Parathyroid adenoma (tissue), 2 donors: ENCODE measurements at regions not wholly inside any gene's neighbourhood (a gene's known extent, or its start where the extent isn't known, plus 50 kb on each side); places are given as distances from the start of the nearest gene placed in this dataset.
"Not testable (repeated sequence)": the region's sequence is repeated elsewhere in the genome, so short reads cannot be mapped to it uniquely, and the experiment has no call there.

Experiments
- H2AFZ ChIP-seq: fragments of 300-600 bp; sonication (generic); one replicate; pipeline ENCODE4 v1.7.0; 2017; ENCODE audit warnings: antibody characterized with exemption, mild to moderate bottlenecking
- H3K27ac ChIP-seq: fragments of 300-600 bp; sonication (generic); one replicate; pipeline ENCODE4 v1.7.0; 2017
- H3K27me3 ChIP-seq: fragments of 300-600 bp; sonication (generic); one replicate; pipeline ENCODE4 v1.7.0; 2017; ENCODE audit warnings: low read length; ENCODE audit not compliant: control insufficient read depth, insufficient read depth
- H3K36me3 ChIP-seq: fragments of 300-600 bp; sonication (generic); one replicate; pipeline ENCODE4 v1.7.0; 2017; ENCODE audit warnings: low read length; ENCODE audit not compliant: control insufficient read depth, insufficient read depth
- H3K4me1 ChIP-seq: fragments of 300-600 bp; sonication (generic); one replicate; pipeline ENCODE4 v1.7.0; 2017; ENCODE audit warnings: control low read depth
- H3K4me2 ChIP-seq: fragments of 300-600 bp; sonication (generic); one replicate; pipeline ENCODE4 v1.7.0; 2017; ENCODE audit warnings: low read length
- H3K4me3 ChIP-seq: fragments of 300-600 bp; sonication (generic); one replicate; pipeline ENCODE4 v1.7.0; 2017; ENCODE audit warnings: low read depth, low read length
- H3K79me2 ChIP-seq: fragments of 300-600 bp; sonication (generic); one replicate; pipeline ENCODE4 v1.7.0; 2017; ENCODE audit warnings: control low read depth
- H3K9ac ChIP-seq: fragments of 300-600 bp; sonication (generic); one replicate; pipeline ENCODE4 v1.7.0; 2017; ENCODE audit warnings: mild to moderate bottlenecking
- H3K9me3 ChIP-seq: fragments of 300-600 bp; sonication (generic); one replicate; pipeline ENCODE4 v1.7.0; 2017; ENCODE audit warnings: low read length; ENCODE audit not compliant: control insufficient read depth
- TF ChIP-seq, protein P1 (sequence below): fragments of 300-600 bp; sonication (generic); IDR thresholded peaks from one replicate; pipeline ENCODE4 v1.7.0; 2017; ENCODE audit warnings: antibody characterized with exemption, mild to moderate bottlenecking
- donor health status: primary hyperparathyroidism.

DNA sequence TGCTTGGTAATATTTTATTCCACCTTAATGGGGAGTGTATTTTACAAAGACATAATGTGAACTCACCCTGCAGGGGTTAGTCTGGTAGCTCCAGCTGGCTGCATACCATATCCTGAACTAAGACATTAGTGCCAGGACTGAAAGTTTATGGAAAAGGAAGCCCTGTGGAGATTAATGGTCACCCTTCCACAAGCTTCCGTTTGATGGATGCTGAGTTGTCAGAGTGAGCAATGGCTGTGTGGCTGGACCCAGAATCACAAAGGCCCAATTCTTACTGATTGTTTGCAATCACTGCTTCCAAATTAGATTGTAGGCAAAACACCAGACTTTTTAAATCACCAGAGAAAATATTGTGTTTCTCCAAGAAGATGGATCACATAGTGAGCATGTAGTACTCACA lies 90.1 kb upstream of the TRPC7 start:
- no peak overlapping the region for H3K9ac ChIP-seq
- H2AFZ ChIP-seq, result no peak overlapping the region
- H3K4me2 ChIP-seq, result no peak overlapping the region
- H3K79me2 ChIP-seq, result no peaks in the 10 kb centered on the region
- H3K9me3 ChIP-seq, result no peaks in the 10 kb centered on the region
- H3K4me3 ChIP-seq, result no peak overlapping the region
- no peaks in the 10 kb centered on the region for H3K36me3 ChIP-seq
- H3K27me3 ChIP-seq, result no peaks in the 10 kb centered on the region
- H3K27ac ChIP-seq, result no peak overlapping the region
- no peaks in the 10 kb centered on the region for H3K4me1 ChIP-seq
- TF ChIP-seq, protein P1, sequence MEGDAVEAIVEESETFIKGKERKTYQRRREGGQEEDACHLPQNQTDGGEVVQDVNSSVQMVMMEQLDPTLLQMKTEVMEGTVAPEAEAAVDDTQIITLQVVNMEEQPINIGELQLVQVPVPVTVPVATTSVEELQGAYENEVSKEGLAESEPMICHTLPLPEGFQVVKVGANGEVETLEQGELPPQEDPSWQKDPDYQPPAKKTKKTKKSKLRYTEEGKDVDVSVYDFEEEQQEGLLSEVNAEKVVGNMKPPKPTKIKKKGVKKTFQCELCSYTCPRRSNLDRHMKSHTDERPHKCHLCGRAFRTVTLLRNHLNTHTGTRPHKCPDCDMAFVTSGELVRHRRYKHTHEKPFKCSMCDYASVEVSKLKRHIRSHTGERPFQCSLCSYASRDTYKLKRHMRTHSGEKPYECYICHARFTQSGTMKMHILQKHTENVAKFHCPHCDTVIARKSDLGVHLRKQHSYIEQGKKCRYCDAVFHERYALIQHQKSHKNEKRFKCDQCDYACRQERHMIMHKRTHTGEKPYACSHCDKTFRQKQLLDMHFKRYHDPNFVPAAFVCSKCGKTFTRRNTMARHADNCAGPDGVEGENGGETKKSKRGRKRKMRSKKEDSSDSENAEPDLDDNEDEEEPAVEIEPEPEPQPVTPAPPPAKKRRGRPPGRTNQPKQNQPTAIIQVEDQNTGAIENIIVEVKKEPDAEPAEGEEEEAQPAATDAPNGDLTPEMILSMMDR, result no peak

DNA sequence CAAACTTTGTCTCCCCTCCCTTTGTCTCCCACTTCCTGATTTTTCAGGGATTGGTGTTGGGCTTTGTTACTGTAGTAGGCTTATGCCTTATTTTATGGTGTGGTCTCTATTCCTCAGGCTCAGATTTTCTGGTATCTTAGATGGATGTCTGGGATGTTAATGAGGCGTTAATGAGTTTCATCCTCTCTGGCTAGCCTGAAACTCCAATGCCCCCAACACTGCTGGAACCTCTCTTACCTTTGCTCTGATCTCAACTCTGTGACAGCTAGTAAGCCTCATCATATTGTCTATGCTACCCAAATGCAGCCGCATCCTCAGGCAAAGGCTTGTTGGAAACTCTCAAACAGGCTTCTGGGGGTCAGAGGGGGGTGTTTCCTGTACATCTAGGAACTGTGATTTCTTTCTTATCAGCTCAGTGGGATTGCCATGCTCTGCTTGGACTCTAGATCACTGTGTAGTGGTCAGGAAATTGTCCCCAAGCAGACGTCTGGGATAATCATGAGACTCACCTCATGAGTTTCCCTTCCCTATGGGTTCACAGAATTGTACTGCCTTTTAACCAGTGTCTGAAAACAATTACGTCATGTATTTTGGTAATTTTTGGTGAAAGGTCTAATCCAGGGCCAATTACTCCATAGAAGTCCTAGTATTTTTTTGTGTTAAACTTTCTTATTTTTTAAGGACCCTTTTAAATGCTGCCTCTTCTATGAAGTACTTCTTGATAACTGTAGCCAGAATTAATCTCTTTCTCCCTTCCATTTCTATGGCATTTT lies 88.8 kb upstream of the TRPC7 start:
- H3K4me1 ChIP-seq, result no peaks in the 10 kb centered on the region

DNA sequence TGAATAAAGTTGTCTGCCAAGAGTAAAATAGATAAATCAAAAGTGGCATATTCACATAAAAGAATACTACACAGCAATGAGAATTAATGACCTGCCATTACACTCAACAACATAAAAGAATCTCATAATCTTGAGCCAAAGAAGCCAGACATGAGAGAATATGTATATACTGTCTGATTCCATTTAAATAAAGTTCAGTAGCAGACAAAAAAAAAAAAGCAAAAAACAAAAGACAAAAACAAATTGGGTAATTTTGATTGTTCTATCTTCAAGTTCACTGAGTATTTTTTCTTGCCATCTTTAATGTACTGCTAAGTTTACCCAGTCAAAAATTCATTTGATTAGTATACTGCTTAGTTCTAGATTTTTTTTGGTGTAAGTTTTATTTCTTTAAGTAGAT lies 87.9 kb upstream of the TRPC7 start:
- peaks cover 4% of the 10 kb centered on the region for H3K9me3 ChIP-seq
- no peaks in the 10 kb centered on the region for H3K79me2 ChIP-seq
- no peak overlapping the region for H3K4me3 ChIP-seq
- TF ChIP-seq, protein P1, result no peak
- H3K9ac ChIP-seq, result no peak overlapping the region
- no peak overlapping the region for H3K27ac ChIP-seq
- no peaks in the 10 kb centered on the region for H3K4me1 ChIP-seq
- no peaks in the 10 kb centered on the region for H3K36me3 ChIP-seq
- H3K4me2 ChIP-seq, result no peak overlapping the region
- no peaks in the 10 kb centered on the region for H3K27me3 ChIP-seq
- H2AFZ ChIP-seq, result no peak overlapping the region

More for the DNA sequence above, 88.8 kb upstream of the TRPC7 start:
- H3K9me3 ChIP-seq, result peaks cover 4% of the 10 kb centered on the region
- H3K4me2 ChIP-seq, result no peak overlapping the region
- H3K4me3 ChIP-seq, result no peak overlapping the region
- TF ChIP-seq, protein P1, result no peak
- no peak overlapping the region for H3K9ac ChIP-seq
- H3K79me2 ChIP-seq, result no peaks in the 10 kb centered on the region
- no peak overlapping the region for H2AFZ ChIP-seq
- no peaks in the 10 kb centered on the region for H3K36me3 ChIP-seq
- H3K27ac ChIP-seq, result no peak overlapping the region
- H3K27me3 ChIP-seq, result no peaks in the 10 kb centered on the region

DNA sequence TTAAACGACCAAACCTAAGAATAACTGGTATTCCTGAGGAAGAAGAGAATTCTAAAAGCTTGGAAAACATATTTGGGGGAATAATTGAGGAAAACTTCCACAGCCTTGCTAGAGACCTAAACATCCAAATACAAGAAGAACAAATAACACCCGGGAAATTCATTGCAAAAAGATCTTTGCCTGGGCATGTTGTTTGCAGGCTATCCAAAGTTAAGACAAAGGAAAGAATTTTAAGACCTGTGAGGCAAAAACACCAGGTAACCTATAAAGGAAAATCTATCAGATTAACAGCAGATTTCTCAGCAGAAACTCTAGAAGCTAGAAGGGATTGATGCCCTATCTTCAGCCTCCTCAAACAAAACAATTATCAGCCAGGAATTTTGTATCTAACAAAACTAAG lies 82.2 kb upstream of the TRPC7 start:
- H3K27ac ChIP-seq, H3K4me2 ChIP-seq, H3K4me1 ChIP-seq, H3K9ac ChIP-seq, H2AFZ ChIP-seq, H3K79me2 ChIP-seq, H3K4me3 ChIP-seq, H3K36me3 ChIP-seq, H3K27me3 ChIP-seq, H3K9me3 ChIP-seq: not testable (repeated sequence)

DNA sequence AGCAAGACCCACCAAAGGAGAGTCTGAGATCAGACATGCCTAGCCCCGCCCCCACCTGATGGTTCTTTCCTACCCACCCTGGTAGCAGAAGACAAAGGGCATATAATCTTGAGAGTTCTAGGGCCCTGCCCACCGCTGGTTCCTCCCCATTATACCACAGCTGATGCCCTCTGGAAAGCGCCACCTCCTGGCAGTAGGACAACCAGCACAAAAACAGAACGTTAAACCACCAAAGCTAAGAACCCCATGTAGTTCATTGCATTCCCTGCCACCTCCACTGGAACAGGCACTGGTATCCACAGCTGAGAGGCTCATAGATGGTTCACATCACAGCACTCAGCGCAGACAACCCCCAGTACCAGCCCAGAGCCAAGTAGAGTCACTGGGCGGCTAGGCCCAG lies 81.2 kb upstream of the TRPC7 start:
- H3K4me2 ChIP-seq, result no peak overlapping the region
- H3K9me3 ChIP-seq, result peaks cover 4% of the 10 kb centered on the region
- H3K4me1 ChIP-seq, result no peaks in the 10 kb centered on the region
- no peaks in the 10 kb centered on the region for H3K79me2 ChIP-seq
- H3K27me3 ChIP-seq, result no peaks in the 10 kb centered on the region
- H2AFZ ChIP-seq, result no peak overlapping the region
- no peak overlapping the region for H3K27ac ChIP-seq
- TF ChIP-seq, protein P1, result no peak
- no peaks in the 10 kb centered on the region for H3K36me3 ChIP-seq
- H3K9ac ChIP-seq, result no peak overlapping the region
- no peak overlapping the region for H3K4me3 ChIP-seq

DNA sequence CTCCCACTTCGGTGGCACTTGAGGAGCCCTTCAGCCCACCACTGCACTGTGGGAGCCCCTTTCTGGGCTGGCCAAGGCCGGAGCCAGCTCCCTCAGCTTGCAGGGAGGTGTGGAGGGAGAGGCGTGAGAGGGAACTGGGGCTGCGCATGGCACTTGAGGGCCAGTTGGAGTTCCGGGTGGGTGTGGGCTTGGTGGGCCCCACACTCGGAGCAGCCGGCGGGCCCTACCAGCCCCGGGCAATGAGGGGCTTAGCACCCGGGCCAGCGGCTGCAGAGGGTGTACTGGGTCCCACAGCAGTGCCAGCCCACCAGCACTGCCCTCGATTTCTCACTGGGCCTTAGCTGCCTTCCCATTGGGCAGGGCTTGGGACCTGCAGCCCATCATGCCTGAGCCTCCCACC lies 78.8 kb upstream of the TRPC7 start:
- not testable (repeated sequence) for H3K9ac ChIP-seq, H3K79me2 ChIP-seq, H3K4me2 ChIP-seq, H3K4me3 ChIP-seq, H2AFZ ChIP-seq, H3K36me3 ChIP-seq, H3K27me3 ChIP-seq, H3K9me3 ChIP-seq, H3K4me1 ChIP-seq, H3K27ac ChIP-seq
